HepG2 (cell line): ENCODE measurements at regions not wholly inside any gene's neighbourhood (a gene's known extent, or its start where the extent isn't known, plus 50 kb on each side); places are given as distances from the start of the nearest gene placed in this dataset.

ENCODE experiments used
- ATAC-seq: fragments of 200-7000 bp; cut with Tn5 transposase; 3 replicates; pipeline ENCODE4 v1.9.1; 2020; ENCODE audit warnings: mild to moderate bottlenecking, moderate library complexity
- BruUV-seq: library from RNA; stranded (reverse); fragments of 400-500 nt; replicated peaks from 2 replicates; lab custom pipeline; 2021; lab: Mats Ljungman, UMichigan
- CTCF ChIA-PET: fragments of 300-600 bp; formaldehyde crosslinking; extraction: SDS; loops from one replicate; lab custom pipeline; 2021; ENCODE audit warnings: low total read pairs, inconsistent platforms, low intra/inter-chr PET ratio; lab: Yijun Ruan, JAX
- POLR2A ChIA-PET: fragments of 350-600 bp; sonication (Branson Sonifier 250); formaldehyde crosslinking; loops from one replicate; lab custom pipeline; 2020; ENCODE audit warnings: antibody characterized with exemption, inconsistent platforms; lab: Yijun Ruan, JAX
- DNase-seq: peaks from one replicate; pipeline ENCODE4 v3.0.0-alpha.2; 2015; ENCODE audit warnings: low spot score
- FAIRE-seq: peaks from 3 replicates; lab custom pipeline; 2011; peaks lifted over from hg19 to GRCh38; lab: Jason Lieb, UNC
- H2AFZ ChIP-seq: one replicate; pipeline ENCODE4 v1.6.1; 2011; ENCODE audit warnings: low read length, inconsistent platforms
- H3K27ac ChIP-seq: fragments of 300-600 bp; 3 replicates; pipeline ENCODE4 v1.8.0; 2011; ENCODE audit warnings: mixed run types, mild to moderate bottlenecking, mixed read lengths, low read length, inconsistent platforms; ENCODE audit not compliant: insufficient read depth; ENCODE audit errors: extremely low read length
- H3K27me3 ChIP-seq, 2 experiments: fragments of 200-600 bp in 1 of 2; 2 replicates in 1 of 2; 3 replicates in 1 of 2; pipeline versions ENCODE4 v1.6.0 to v1.8.0; 2011; ENCODE audit warnings: low read length in 2 of 2, mild to moderate bottlenecking in 2 of 2, moderate library complexity in 2 of 2, inconsistent platforms in 1 of 2; ENCODE audit not compliant: insufficient read depth in 2 of 2, control insufficient read depth in 1 of 2
- H3K36me3 ChIP-seq, 2 experiments: fragments of 200-600 bp in 1 of 2; replicated peaks in 1 of 2; 2 replicates in 1 of 2; 3 replicates in 1 of 2; pipeline versions ENCODE4 v1.5.1 to v1.8.0; 2011; ENCODE audit warnings: low read length in 2 of 2, inconsistent platforms in 1 of 2; ENCODE audit not compliant: insufficient read depth in 2 of 2, control insufficient read depth in 1 of 2
- H3K4me1 ChIP-seq: 2 replicates; pipeline ENCODE4 v1.5.1; 2012; ENCODE audit warnings: low read length, inconsistent platforms; ENCODE audit not compliant: insufficient read depth
- H3K4me2 ChIP-seq: 2 replicates; pipeline ENCODE4 v1.6.0; 2011; ENCODE audit warnings: low read depth, low read length, inconsistent platforms
- H3K4me3 ChIP-seq, 3 experiments: fragments of 200-600 bp in 1 of 3; sonication (generic), shearing (Covaris generic) in 1 of 3; replicated peaks in 1 of 3; 2 replicates each; pipeline ENCODE4 v1.5.1; 2011 to 2016; ENCODE audit warnings: low read length in 3 of 3, inconsistent platforms in 2 of 3, low read depth in 2 of 3, mild to moderate bottlenecking in 2 of 3, control low read depth in 1 of 3, mixed read lengths in 1 of 3; ENCODE audit not compliant: insufficient read depth in 1 of 3
- H3K79me2 ChIP-seq: one replicate; pipeline ENCODE4 v1.6.1; 2011; ENCODE audit warnings: low read length, inconsistent platforms; ENCODE audit not compliant: insufficient read depth
- H3K9ac ChIP-seq: 2 replicates; pipeline ENCODE4 v1.6.0; 2011; ENCODE audit warnings: mild to moderate bottlenecking, low read depth, low read length, inconsistent platforms; ENCODE audit not compliant: insufficient read depth
- H3K9me3 ChIP-seq: 2 replicates; pipeline ENCODE4 v1.5.1; 2012; ENCODE audit warnings: mild to moderate bottlenecking, low read length
- H4K20me1 ChIP-seq: 2 replicates; pipeline ENCODE4 v1.6.0; 2011; ENCODE audit warnings: inconsistent platforms, mild to moderate bottlenecking, low read length, moderate library complexity; ENCODE audit not compliant: insufficient read depth
- AKAP8 ChIP-seq: sonication (generic); formaldehyde crosslinking; IDR thresholded peaks from 2 replicates; pipeline ENCODE4 v1.5.1; 2020; ENCODE audit warnings: mild to moderate bottlenecking, missing genetic modification reagents
- CBX1 ChIP-seq: IDR thresholded peaks from one replicate; pipeline ENCODE4 v1.6.1; 2016; ENCODE audit warnings: antibody characterized with exemption, low read depth
- HOXA7 ChIP-seq: sonication (generic); formaldehyde crosslinking; IDR thresholded peaks from 2 replicates; pipeline ENCODE4 v1.8.1; 2022; ENCODE audit warnings: mild to moderate bottlenecking, missing genetic modification reagents, moderate library complexity
- MBNL3 ChIP-seq: fragments of 250-450 bp; sonication (Bioruptor Pico); conservative IDR thresholded peaks from 2 replicates; pipeline ENCODE4 v1.8.0; 2022; ENCODE audit warnings: mild to moderate bottlenecking, inconsistent platforms
- PBX3 ChIP-seq: sonication (generic); formaldehyde crosslinking; IDR thresholded peaks from 2 replicates; pipeline ENCODE4 v1.8.1; 2023; ENCODE audit warnings: missing genetic modification reagents, inconsistent platforms, borderline replicate concordance
- SNAPC2 ChIP-seq: sonication (generic); formaldehyde crosslinking; IDR thresholded peaks from 2 replicates; pipeline ENCODE4 v1.8.1; 2022; ENCODE audit warnings: mild to moderate bottlenecking, missing genetic modification reagents
- SRSF4 ChIP-seq: fragments of 200-400 bp; formaldehyde crosslinking; IDR thresholded peaks from one replicate; pipeline ENCODE4 v1.6.1; 2018; ENCODE audit warnings: mild to moderate bottlenecking, low read depth, low read length, moderate library complexity; ENCODE audit not compliant: poor library complexity, severe bottlenecking
- ZBTB20 ChIP-seq: sonication (generic); formaldehyde crosslinking; IDR thresholded peaks from 2 replicates; pipeline ENCODE4 v1.8.1; 2023; ENCODE audit warnings: missing genetic modification reagents, low read depth, mild to moderate bottlenecking, borderline replicate concordance
- ZNF589 ChIP-seq: sonication (generic); formaldehyde crosslinking; conservative IDR thresholded peaks from 2 replicates; pipeline ENCODE4 v1.8.0; 2022; ENCODE audit warnings: mild to moderate bottlenecking, moderate library complexity, missing genetic modification reagents
- ZSCAN12 ChIP-seq: sonication (generic); formaldehyde crosslinking; IDR thresholded peaks from 2 replicates; pipeline ENCODE4 v1.9.0; 2021; ENCODE audit warnings: mild to moderate bottlenecking, missing genetic modification reagents
- whole genome bisulfite sequencing: methylation state at CpG from one replicate; pipeline ENCODE4 v1.1.6; 2017; ENCODE audit warnings: low lambda C conversion rate; 5-methylcytosine and 5-hydroxymethylcytosine counted together
- in situ Hi-C: cut with HindIII; loops from 2 replicates; pipeline ENCODE4 v1.10.0; 2017; ENCODE audit warnings: low pct_unique_long_range_greater_than_20kb; ENCODE audit not compliant: extremely low pct_ligation_motif_present
- intact Hi-C: fragments of 100-400 bp; cut with micrococcal nuclease; formaldehyde crosslinking; loops from one replicate; pipeline ENCODE4 v1.10.0; 2022; ENCODE audit not compliant: unreplicated experiment
- TF ChIP-seq, protein P1 (sequence below): sonication (generic); formaldehyde crosslinking; IDR thresholded peaks from 2 replicates; pipeline ENCODE4 v1.5.0; 2020; ENCODE audit warnings: mild to moderate bottlenecking, low read depth, missing genetic modification reagents, borderline replicate concordance
- TF ChIP-seq, protein P2 (sequence below): sonication (generic); formaldehyde crosslinking; IDR thresholded peaks from 2 replicates; pipeline ENCODE4 v1.4.0; 2020; ENCODE audit warnings: mild to moderate bottlenecking, missing genetic modification reagents
- TF ChIP-seq, protein P3 (sequence below): sonication (generic); formaldehyde crosslinking; IDR thresholded peaks from 2 replicates; pipeline ENCODE4 v1.4.0; 2020; ENCODE audit warnings: mild to moderate bottlenecking, missing genetic modification reagents

DNA sequence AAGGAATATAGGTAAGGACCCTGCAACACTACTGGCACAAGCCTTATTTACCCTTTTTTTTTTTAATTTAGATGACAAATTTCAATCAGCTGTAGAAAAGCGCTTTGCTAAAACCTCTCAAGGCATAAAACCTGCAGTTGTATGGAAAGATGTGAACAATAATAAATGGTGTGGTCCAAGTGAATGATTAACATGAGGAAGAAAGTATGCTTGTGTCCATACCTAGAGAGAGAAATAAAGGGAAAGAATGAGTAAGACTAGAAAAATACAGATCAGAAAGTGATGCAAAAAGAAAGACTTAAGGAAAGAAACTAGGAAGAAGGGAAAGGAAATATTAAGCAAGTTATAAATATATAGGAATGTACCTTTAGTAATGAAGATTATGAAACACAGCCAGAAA, 119.2 kb upstream of the SCN7A start:
- intact Hi-C loops (no loop called here), in situ Hi-C loops (no loop called here)
- Histone ChIP-seq H2AFZ (no peak overlapping the region), H3K4me3 (no peak overlapping the region), H3K4me2 (no peak overlapping the region), H4K20me1 (no peaks in the 10 kb centered on the region), H3K27ac (no peak overlapping the region), H3K36me3 (no peaks in the 10 kb centered on the region), H3K4me1 (peaks cover 16% of the 10 kb centered on the region), H3K27me3 (peaks cover 0 to 8% of the 10 kb centered on the region in 2 experiments; a peak in 3 of 5 replicates), H3K79me2 (no peaks in the 10 kb centered on the region), H3K9ac (no peak overlapping the region), H3K9me3 (no peaks in the 10 kb centered on the region)
- CTCF ChIA-PET: no interaction called here
- no peak for DNase-seq
- ATAC-seq: no peak
- POLR2A ChIA-PET: no interaction called here
- no peak for FAIRE-seq
- BruUV-seq: no TSS peak
- WGBS: 22% methylated on average over 1 of the region's 1 CpG
- TF ChIP-seq, protein P1, sequence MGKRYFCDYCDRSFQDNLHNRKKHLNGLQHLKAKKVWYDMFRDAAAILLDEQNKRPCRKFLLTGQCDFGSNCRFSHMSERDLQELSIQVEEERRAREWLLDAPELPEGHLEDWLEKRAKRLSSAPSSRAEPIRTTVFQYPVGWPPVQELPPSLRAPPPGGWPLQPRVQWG (CRISPR knock-in tag): no peak
- TF ChIP-seq SRSF4: no peak
- no peak for TF ChIP-seq CBX1
- no peak for TF ChIP-seq AKAP8 (CRISPR knock-in tag)
- TF ChIP-seq MBNL3 (CRISPR knock-in tag): no peak
- TF ChIP-seq ZBTB20 (CRISPR knock-in tag): no peak
- TF ChIP-seq, protein P2, sequence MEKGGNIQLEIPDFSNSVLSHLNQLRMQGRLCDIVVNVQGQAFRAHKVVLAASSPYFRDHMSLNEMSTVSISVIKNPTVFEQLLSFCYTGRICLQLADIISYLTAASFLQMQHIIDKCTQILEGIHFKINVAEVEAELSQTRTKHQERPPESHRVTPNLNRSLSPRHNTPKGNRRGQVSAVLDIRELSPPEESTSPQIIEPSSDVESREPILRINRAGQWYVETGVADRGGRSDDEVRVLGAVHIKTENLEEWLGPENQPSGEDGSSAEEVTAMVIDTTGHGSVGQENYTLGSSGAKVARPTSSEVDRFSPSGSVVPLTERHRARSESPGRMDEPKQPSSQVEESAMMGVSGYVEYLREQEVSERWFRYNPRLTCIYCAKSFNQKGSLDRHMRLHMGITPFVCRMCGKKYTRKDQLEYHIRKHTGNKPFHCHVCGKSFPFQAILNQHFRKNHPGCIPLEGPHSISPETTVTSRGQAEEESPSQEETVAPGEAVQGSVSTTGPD (CRISPR knock-in tag): no peak
- TF ChIP-seq PBX3 (CRISPR knock-in tag): no peak
- TF ChIP-seq SNAPC2 (CRISPR knock-in tag): no peak
- TF ChIP-seq, protein P3, sequence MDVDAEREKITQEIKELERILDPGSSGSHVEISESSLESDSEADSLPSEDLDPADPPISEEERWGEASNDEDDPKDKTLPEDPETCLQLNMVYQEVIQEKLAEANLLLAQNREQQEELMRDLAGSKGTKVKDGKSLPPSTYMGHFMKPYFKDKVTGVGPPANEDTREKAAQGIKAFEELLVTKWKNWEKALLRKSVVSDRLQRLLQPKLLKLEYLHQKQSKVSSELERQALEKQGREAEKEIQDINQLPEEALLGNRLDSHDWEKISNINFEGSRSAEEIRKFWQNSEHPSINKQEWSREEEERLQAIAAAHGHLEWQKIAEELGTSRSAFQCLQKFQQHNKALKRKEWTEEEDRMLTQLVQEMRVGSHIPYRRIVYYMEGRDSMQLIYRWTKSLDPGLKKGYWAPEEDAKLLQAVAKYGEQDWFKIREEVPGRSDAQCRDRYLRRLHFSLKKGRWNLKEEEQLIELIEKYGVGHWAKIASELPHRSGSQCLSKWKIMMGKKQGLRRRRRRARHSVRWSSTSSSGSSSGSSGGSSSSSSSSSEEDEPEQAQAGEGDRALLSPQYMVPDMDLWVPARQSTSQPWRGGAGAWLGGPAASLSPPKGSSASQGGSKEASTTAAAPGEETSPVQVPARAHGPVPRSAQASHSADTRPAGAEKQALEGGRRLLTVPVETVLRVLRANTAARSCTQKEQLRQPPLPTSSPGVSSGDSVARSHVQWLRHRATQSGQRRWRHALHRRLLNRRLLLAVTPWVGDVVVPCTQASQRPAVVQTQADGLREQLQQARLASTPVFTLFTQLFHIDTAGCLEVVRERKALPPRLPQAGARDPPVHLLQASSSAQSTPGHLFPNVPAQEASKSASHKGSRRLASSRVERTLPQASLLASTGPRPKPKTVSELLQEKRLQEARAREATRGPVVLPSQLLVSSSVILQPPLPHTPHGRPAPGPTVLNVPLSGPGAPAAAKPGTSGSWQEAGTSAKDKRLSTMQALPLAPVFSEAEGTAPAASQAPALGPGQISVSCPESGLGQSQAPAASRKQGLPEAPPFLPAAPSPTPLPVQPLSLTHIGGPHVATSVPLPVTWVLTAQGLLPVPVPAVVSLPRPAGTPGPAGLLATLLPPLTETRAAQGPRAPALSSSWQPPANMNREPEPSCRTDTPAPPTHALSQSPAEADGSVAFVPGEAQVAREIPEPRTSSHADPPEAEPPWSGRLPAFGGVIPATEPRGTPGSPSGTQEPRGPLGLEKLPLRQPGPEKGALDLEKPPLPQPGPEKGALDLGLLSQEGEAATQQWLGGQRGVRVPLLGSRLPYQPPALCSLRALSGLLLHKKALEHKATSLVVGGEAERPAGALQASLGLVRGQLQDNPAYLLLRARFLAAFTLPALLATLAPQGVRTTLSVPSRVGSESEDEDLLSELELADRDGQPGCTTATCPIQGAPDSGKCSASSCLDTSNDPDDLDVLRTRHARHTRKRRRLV (CRISPR knock-in tag): no peak
- no peak for TF ChIP-seq ZNF589 (CRISPR knock-in tag)
- TF ChIP-seq ZSCAN12 (CRISPR knock-in tag): no peak
- no peak for TF ChIP-seq HOXA7 (CRISPR knock-in tag)
